ENCODE measurements at regions not wholly inside any gene's neighbourhood (a gene's known extent, or its start where the extent isn't known, plus 50 kb on each side); places are given as distances from the start of the nearest gene placed in this dataset.

GRCh38 chr4:141565379-141566089 is 70.8 kb upstream of the IL15 start:
- no peak overlapping the region for H3K27ac ChIP-seq
- POLR2A ChIA-PET (ENCODE audit: unreplicated experiment) = no interaction called here

GRCh38 chr4:141567326-141567915 is 69.0 kb upstream of the IL15 start:
- DNase-seq = no peak
- no peaks in the 10 kb centered on the region for H3K27me3 ChIP-seq (ENCODE audit: insufficient read depth, low read depth)
- no peaks in the 10 kb centered on the region for H3K9me2 ChIP-seq (ENCODE audit: insufficient read depth)
- no peaks in the 10 kb centered on the region for H3K9me3 ChIP-seq (ENCODE audit: insufficient read depth, low read depth)
- H4K20me1 ChIP-seq (ENCODE audit: insufficient read depth) = no peaks in the 10 kb centered on the region
- CTCF ChIA-PET = no interaction called here
- POLR2A ChIA-PET (ENCODE audit: unreplicated experiment) = no interaction called here
- H3K27ac ChIP-seq = no peak overlapping the region
- H3F3A ChIP-seq (ENCODE audit: insufficient read depth, low read depth) = no peaks in the 10 kb centered on the region
- no peaks in the 10 kb centered on the region for H3K4me1 ChIP-seq (replicated peaks; ENCODE audit: insufficient read depth)
- H3K79me2 ChIP-seq (ENCODE audit: low read depth) = no peaks in the 10 kb centered on the region
- no peak overlapping the region for H3K4me3 ChIP-seq
- intact Hi-C loops (cut with micrococcal nuclease; ENCODE audit: unreplicated experiment) = no loop called here
- H3K36me3 ChIP-seq (ENCODE audit: low read depth) = no peaks in the 10 kb centered on the region
- no peak overlapping the region for H2AFZ ChIP-seq
- no peak for TF ChIP-seq EZH2 (IDR thresholded peaks at IDR 0.05; ENCODE audit: low read depth)
- TF ChIP-seq CTCF (conservative IDR thresholded peaks at IDR 0.05) = no peak
- no TSS peak for BruUV-seq (replicated peaks)
- no peak overlapping the region for H3K4me2 ChIP-seq

More at GRCh38 chr4:141565379-141566089, 70.8 kb upstream of the IL15 start:
- Histone ChIP-seq H4K20me1 (ENCODE audit: insufficient read depth) (no peaks in the 10 kb centered on the region), H3F3A (ENCODE audit: insufficient read depth, low read depth) (no peaks in the 10 kb centered on the region), H3K4me2 (no peak overlapping the region), H3K4me3 (no peak overlapping the region), H3K9me2 (ENCODE audit: insufficient read depth) (no peaks in the 10 kb centered on the region), H3K4me1 (replicated peaks; ENCODE audit: insufficient read depth) (no peaks in the 10 kb centered on the region), H2AFZ (no peak overlapping the region), H3K79me2 (ENCODE audit: low read depth) (no peaks in the 10 kb centered on the region), H3K27me3 (ENCODE audit: insufficient read depth, low read depth) (no peaks in the 10 kb centered on the region), H3K9me3 (ENCODE audit: insufficient read depth, low read depth) (no peaks in the 10 kb centered on the region), H3K36me3 (ENCODE audit: low read depth) (no peaks in the 10 kb centered on the region)
- intact Hi-C loops (cut with micrococcal nuclease; ENCODE audit: unreplicated experiment) = no loop called here
- CTCF ChIA-PET = no interaction called here
- DNase-seq = no peak
- BruUV-seq (replicated peaks) = no TSS peak
- TF ChIP-seq EZH2 (IDR thresholded peaks at IDR 0.05; ENCODE audit: low read depth) (no peak), CTCF (conservative IDR thresholded peaks at IDR 0.05) (no peak)

GRCh38 chr4:141569141-141569540 is 67.2 kb upstream of the IL15 start:
- Histone ChIP-seq H4K20me1 (ENCODE audit: insufficient read depth) (no peaks in the 10 kb centered on the region), H3K9me2 (ENCODE audit: insufficient read depth) (no peaks in the 10 kb centered on the region), H3F3A (ENCODE audit: insufficient read depth, low read depth) (no peaks in the 10 kb centered on the region), H3K9me3 (ENCODE audit: insufficient read depth, low read depth) (no peaks in the 10 kb centered on the region), H2AFZ (no peak overlapping the region), H3K4me2 (no peak overlapping the region), H3K27ac (no peak overlapping the region), H3K27me3 (ENCODE audit: insufficient read depth, low read depth) (no peaks in the 10 kb centered on the region), H3K36me3 (ENCODE audit: low read depth) (no peaks in the 10 kb centered on the region), H3K4me3 (no peak overlapping the region), H3K4me1 (replicated peaks; ENCODE audit: insufficient read depth) (no peaks in the 10 kb centered on the region), H3K79me2 (ENCODE audit: low read depth) (no peaks in the 10 kb centered on the region)
- BruUV-seq (replicated peaks) = no TSS peak
- intact Hi-C loops (cut with micrococcal nuclease; ENCODE audit: unreplicated experiment) = no loop called here
- CTCF ChIA-PET = no interaction called here
- TF ChIP-seq EZH2 (IDR thresholded peaks at IDR 0.05; ENCODE audit: low read depth) (no peak), CTCF (conservative IDR thresholded peaks at IDR 0.05) (no peak)
- POLR2A ChIA-PET (ENCODE audit: unreplicated experiment) = no interaction called here
- DNase-seq = no peak
